ENCODE measurements at regions not wholly inside any gene's neighbourhood (a gene's known extent, or its start where the extent isn't known, plus 50 kb on each side); places are given as distances from the start of the nearest gene placed in this dataset.
A peak's percentile ranks its signal among the peaks of the same experiment; 100 is the strongest.

GRCh38 chr6:51552435-51552834 is 535.0 kb downstream of the PKHD1 start:
- H3K4me3 ChIP-seq (ENCODE audit: low read depth, low read length), result no peak overlapping the region

GRCh38 chr6:51553246-51554015 is 534.0 kb downstream of the PKHD1 start:
- no peak for TF ChIP-seq CTCF (IDR thresholded peaks at IDR 0.05; ENCODE audit: borderline replicate concordance, insufficient read depth, low read depth, low read length)
- no peak overlapping the region for H3K4me3 ChIP-seq (ENCODE audit: low read depth, low read length)

More at GRCh38 chr6:51552435-51552834, 535.0 kb downstream of the PKHD1 start:
- TF ChIP-seq CTCF (IDR thresholded peaks at IDR 0.05; ENCODE audit: borderline replicate concordance, insufficient read depth, low read depth, low read length), result no peak

GRCh38 chr6:51554029-51554428 is 533.4 kb downstream of the PKHD1 start:
- TF ChIP-seq CTCF (IDR thresholded peaks at IDR 0.05; ENCODE audit: borderline replicate concordance, insufficient read depth, low read depth, low read length), result no peak
- H3K4me3 ChIP-seq (ENCODE audit: low read depth, low read length), result no peak overlapping the region

- TF ChIP-seq CTCF (IDR thresholded peaks at IDR 0.05; ENCODE audit: borderline replicate concordance, insufficient read depth, low read depth, low read length), result peak; percentile 17; the same call in 1 of the 2 replicates
- H3K4me3 ChIP-seq (ENCODE audit: low read depth, low read length), result no peak overlapping the region
Measured at GRCh38 chr6:51559059-51559458, 528.4 kb downstream of the PKHD1 start.

- no peak for TF ChIP-seq CTCF (IDR thresholded peaks at IDR 0.05; ENCODE audit: borderline replicate concordance, insufficient read depth, low read depth, low read length)
- H3K4me3 ChIP-seq (ENCODE audit: low read depth, low read length), result no peak overlapping the region
Measured at GRCh38 chr6:51562198-51562597, 525.2 kb downstream of the PKHD1 start.

Measured in GM12875 (cell line).